ENCODE measurements at regions not wholly inside any gene's neighbourhood (a gene's known extent, or its start where the extent isn't known, plus 50 kb on each side); places are given as distances from the start of the nearest gene placed in this dataset.

DNA sequence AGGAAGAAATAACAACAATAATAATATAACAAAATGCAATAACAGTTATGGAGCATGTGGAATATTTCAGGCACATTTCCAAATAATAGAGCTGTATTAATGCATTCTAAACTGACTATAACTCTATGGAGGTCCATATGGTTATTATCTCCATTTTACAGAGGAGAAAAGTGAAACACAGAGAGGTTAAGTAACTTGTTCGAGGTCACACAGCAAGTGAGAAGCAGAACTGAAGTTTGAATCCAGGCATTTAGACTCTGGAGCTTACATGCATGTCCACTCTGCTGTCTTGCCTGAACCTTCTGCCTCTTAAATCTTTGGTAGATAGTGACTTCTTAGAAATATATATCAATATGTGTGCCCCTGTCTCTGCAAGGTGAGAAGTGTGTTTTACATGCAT lies 350.8 kb downstream of the GADD45G start:
- FAIRE-seq: no peak
- H3K18ac ChIP-seq (ENCODE audit: extremely low read depth, low read length): no peak overlapping the region

More for the DNA sequence above, 350.8 kb downstream of the GADD45G start:
- Histone ChIP-seq H3K4me1 (replicated peaks in 1 of 4; ENCODE audit: control insufficient read depth in 3 of 4, insufficient read depth in 4 of 4, low read length in 3 of 4) (no peaks in the 10 kb centered on the region), H3K27ac (ENCODE audit: low read depth, low read length) (no peak overlapping the region), H3K23me2 (ENCODE audit: low read depth, low read length) (no peaks in the 10 kb centered on the region), H4K5ac (ENCODE audit: insufficient read length, low read depth, low read length) (no peak overlapping the region), H3K4me3 (ENCODE audit: extremely low read depth in 1 of 4, insufficient read depth in 2 of 4, low read depth in 3 of 4, low read length in 4 of 4) (no peak overlapping the region), H4K20me1 (replicated peaks in 1 of 2; ENCODE audit: control insufficient read depth in 1 of 2, insufficient read depth in 2 of 2, low read length in 2 of 2) (no peaks in the 10 kb centered on the region), H3K56ac (replicated peaks; ENCODE audit: insufficient read length, low read depth, low read length) (no peak overlapping the region), H3K9me3 (ENCODE audit: insufficient read depth in 2 of 2, low read depth in 1 of 2, low read length in 1 of 2) (peaks cover 0 to 2% of the 10 kb centered on the region in 2 experiments; a peak in 1 of 4 replicates), H2BK12ac (ENCODE audit: low read depth, low read length) (no peak overlapping the region), H3K14ac (ENCODE audit: insufficient read length) (no peak overlapping the region), H3K9ac (replicated peaks in 1 of 4; ENCODE audit: extremely low read depth in 1 of 4, low read depth in 3 of 4, low read length in 3 of 4) (no peak overlapping the region), H2BK5ac (ENCODE audit: low read depth, low read length) (no peak overlapping the region), H3K27me3 (replicated peaks in 1 of 4; ENCODE audit: control insufficient read depth in 3 of 4, extremely low read depth in 1 of 4, insufficient read depth in 3 of 4, low read length in 3 of 4) (no peaks in the 10 kb centered on the region), H3K4me2 (ENCODE audit: insufficient read depth in 1 of 2, low read depth in 2 of 2, low read length in 2 of 2) (no peak overlapping the region), H3K23ac (ENCODE audit: insufficient read length) (no peak overlapping the region), H2AFZ (ENCODE audit: low read length) (no peak overlapping the region), H2BK15ac (ENCODE audit: low read length) (no peak overlapping the region), H3K79me1 (ENCODE audit: low read depth, low read length) (no peaks in the 10 kb centered on the region), H3K4ac (replicated peaks; ENCODE audit: insufficient read length, low read depth, low read length) (no peak overlapping the region), H2BK120ac (replicated peaks; ENCODE audit: low read depth, low read length) (no peak overlapping the region), H4K91ac (replicated peaks; ENCODE audit: insufficient read length, low read length) (no peak overlapping the region), H2BK20ac (ENCODE audit: low read length) (no peak overlapping the region), H4K8ac (ENCODE audit: extremely low read depth, insufficient read depth, low read length) (no peak overlapping the region), H3K79me2 (ENCODE audit: control insufficient read depth in 1 of 2, insufficient read depth in 2 of 2, low read length in 2 of 2) (no peaks in the 10 kb centered on the region), H2AK5ac (ENCODE audit: low read depth, low read length) (no peak overlapping the region), H3K36me3 (ENCODE audit: control insufficient read depth in 2 of 4, insufficient read depth in 4 of 4, low read length in 3 of 4) (no peaks in the 10 kb centered on the region)
- TF ChIP-seq GTF2F1 (IDR thresholded peaks at IDR 0.05; ENCODE audit: borderline replicate concordance, low read depth, low read length) (no peak), NRF1 (IDR thresholded peaks at IDR 0.05; ENCODE audit: low read depth, low read length) (no peak), EP300 (IDR thresholded peaks at IDR 0.05; ENCODE audit: borderline replicate concordance in 1 of 2, low read depth in 2 of 2, low read length in 2 of 2) (no peak), EGR1 (IDR thresholded peaks at IDR 0.05; ENCODE audit: borderline replicate concordance, low read depth, low read length) (no peak), CBX5 (IDR thresholded peaks at IDR 0.05; ENCODE audit: low read depth, low read length) (no peak), TEAD4 (IDR thresholded peaks at IDR 0.05; ENCODE audit: low read depth, low read length) (no peak), POLR2AphosphoS5 (IDR thresholded peaks at IDR 0.05; ENCODE audit: low read depth, low read length) (no peak), CBX8 (IDR thresholded peaks at IDR 0.05; ENCODE audit: borderline replicate concordance, low read depth, low read length) (no peak), SIX5 (IDR thresholded peaks at IDR 0.05; ENCODE audit: low read depth, low read length) (no peak), POU5F1 (IDR thresholded peaks at IDR 0.05; ENCODE audit: low read depth, low read length) (no peak), CEBPB (IDR thresholded peaks at IDR 0.05; ENCODE audit: low read depth, low read length) (no peak)
- TF ChIP-seq, protein P1, sequence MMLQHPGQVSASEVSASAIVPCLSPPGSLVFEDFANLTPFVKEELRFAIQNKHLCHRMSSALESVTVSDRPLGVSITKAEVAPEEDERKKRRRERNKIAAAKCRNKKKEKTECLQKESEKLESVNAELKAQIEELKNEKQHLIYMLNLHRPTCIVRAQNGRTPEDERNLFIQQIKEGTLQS (IDR thresholded peaks at IDR 0.05; ENCODE audit: insufficient read depth, low read depth, low read length): no peak
- ChIA-PET POLR2A (ENCODE audit: partially characterized antibody) (interaction anchor here (1.1 kb wide), 1 partner anchor 12 kb away, joined by 3 read pairs; no protein-coding TSS in a partner anchor), CTCF (ENCODE audit: partially characterized antibody) (interaction anchor here (1.6 kb wide), 1 partner anchor 358 kb away, joined by 3 read pairs; no protein-coding TSS in a partner anchor)
- WGBS, 2 experiments (ENCODE audit: extremely low coverage in 1 of 2, insufficient coverage in 1 of 2, insufficient read length in 1 of 2, insufficient replicate concordance in 2 of 2, low coverage in 1 of 2, low lambda C conversion rate in 2 of 2, missing lambda C conversion rate in 1 of 2): 95% methylated on average over 1 of the region's 1 CpG; no CpG with 5 or more reads in 1 of the 2 experiments
- no peak for DNase-seq (ENCODE audit: low read depth in 1 of 2, low spot score in 2 of 2)

Measured in H1 (cell line).